Astrocyte of the cerebellum (primary cell): ENCODE measurements at regions not wholly inside any gene's neighbourhood (a gene's known extent, or its start where the extent isn't known, plus 50 kb on each side); places are given as distances from the start of the nearest gene placed in this dataset.

ENCODE experiments used
- DNase-seq: peaks from one replicate; pipeline ENCODE4 v3.0.0-alpha.2; 2011; ENCODE audit warnings: low read depth
- H3K4me3 ChIP-seq: 2 replicates; pipeline ENCODE4 v1.5.1; 2011; ENCODE audit warnings: mild to moderate bottlenecking, low read depth, low read length, moderate library complexity
- in situ Hi-C: cut with HindIII; loops from 2 replicates; pipeline ENCODE4 v1.10.0; 2017; ENCODE audit warnings: low sequenced_read_pairs
- TF ChIP-seq, protein P1 (sequence below): IDR thresholded peaks from 2 replicates; pipeline ENCODE4 v1.5.1; 2012; ENCODE audit warnings: low read length, low read depth, moderate library complexity, mild to moderate bottlenecking; ENCODE audit errors: missing control alignments

DNA sequence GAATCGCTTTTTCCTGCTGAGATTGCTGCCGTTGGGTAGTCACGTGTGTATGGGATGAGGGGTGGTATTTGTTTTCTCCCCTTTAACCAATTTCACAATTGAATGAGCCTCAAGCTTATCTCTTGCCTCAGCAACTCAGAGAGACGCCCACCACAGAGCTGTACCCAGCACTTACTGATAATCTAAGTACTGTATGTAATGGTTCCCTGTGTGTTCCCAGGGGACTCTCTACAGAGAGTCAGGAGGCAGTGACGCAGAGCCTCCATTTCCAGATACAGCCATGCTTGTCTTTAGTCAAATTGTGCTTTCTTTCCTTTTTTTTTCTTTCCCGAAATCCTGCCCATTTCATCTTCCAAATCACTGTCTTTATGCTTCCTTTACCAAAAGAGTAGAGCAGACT, 1102.1 kb upstream of the KLHL29 start:
- in situ Hi-C loops, result no loop called here
- TF ChIP-seq, protein P1, sequence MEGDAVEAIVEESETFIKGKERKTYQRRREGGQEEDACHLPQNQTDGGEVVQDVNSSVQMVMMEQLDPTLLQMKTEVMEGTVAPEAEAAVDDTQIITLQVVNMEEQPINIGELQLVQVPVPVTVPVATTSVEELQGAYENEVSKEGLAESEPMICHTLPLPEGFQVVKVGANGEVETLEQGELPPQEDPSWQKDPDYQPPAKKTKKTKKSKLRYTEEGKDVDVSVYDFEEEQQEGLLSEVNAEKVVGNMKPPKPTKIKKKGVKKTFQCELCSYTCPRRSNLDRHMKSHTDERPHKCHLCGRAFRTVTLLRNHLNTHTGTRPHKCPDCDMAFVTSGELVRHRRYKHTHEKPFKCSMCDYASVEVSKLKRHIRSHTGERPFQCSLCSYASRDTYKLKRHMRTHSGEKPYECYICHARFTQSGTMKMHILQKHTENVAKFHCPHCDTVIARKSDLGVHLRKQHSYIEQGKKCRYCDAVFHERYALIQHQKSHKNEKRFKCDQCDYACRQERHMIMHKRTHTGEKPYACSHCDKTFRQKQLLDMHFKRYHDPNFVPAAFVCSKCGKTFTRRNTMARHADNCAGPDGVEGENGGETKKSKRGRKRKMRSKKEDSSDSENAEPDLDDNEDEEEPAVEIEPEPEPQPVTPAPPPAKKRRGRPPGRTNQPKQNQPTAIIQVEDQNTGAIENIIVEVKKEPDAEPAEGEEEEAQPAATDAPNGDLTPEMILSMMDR, result no peak
- H3K4me3 ChIP-seq, result no peak overlapping the region
- DNase-seq, result no peak

DNA sequence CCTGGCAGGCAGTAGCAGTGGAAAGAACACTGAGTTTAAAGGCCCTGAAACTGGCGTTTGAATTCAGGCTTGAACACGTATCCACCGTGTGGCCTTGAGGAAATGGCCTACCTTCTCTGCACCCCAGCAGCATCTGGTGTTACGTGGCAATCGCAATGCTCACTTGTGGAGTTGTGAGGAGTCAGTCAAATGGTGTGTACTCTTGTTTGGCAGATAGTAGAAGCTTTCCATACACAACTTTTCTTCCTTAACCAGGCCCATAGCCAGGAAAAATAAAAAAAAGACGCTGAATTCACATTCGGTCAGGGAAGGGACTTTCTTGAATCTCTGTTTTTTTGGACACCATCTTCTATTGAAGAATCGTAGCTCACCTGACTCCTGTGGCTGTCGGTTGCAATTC, 1101.5 kb upstream of the KLHL29 start:
- no peak overlapping the region for H3K4me3 ChIP-seq
- no peak for DNase-seq
- TF ChIP-seq, protein P1, result no peak
- in situ Hi-C loops, result no loop called here

DNA sequence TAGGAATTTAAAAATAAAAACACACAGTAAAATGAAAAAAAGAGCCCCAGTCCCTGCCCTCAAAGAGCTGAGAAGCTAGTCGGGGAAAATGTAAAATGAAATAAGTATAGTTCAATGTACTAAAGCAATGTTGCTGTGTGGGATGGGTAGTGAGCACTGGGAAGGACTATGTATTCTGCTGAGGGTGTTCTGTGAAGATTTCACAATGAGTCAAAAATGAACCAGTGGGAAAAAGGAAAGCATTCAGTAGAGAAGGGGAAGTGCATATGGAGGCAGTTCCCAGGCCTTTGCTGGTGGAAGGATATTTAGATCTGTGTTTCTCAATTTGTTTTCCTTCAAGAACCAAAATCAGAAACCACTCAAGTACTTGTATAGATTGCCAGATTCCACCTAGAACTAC, 1094.7 kb upstream of the KLHL29 start:
- in situ Hi-C loops, result no loop called here
- TF ChIP-seq, protein P1, result no peak
- no peak overlapping the region for H3K4me3 ChIP-seq
- DNase-seq, result no peak

DNA sequence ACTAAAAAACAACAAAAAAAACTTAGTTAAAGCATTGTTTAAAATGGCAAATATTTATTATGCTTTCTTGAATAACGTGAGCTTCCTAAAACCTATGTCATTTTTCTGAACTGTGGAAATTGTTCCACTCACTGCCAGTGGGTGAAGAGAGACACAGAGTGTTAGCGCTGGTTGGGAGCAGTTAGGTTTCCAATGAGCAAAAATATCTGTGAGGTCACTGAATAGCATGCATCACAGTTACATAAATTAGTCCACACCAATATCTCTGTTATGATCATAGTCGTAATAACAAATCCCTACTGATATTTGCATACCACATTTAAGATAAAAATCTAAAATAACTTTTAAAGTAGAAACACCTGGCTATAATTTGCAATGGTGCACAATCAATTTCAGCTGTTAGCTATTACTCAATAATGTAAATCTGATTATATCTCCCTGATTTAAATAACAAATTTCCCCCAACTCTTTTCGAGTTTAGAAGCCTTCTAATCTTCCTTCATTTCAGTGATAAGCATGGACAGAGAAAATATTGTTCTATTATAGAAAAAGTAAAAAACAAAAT, 1094.0 kb upstream of the KLHL29 start:
- no peak for DNase-seq
- H3K4me3 ChIP-seq, result no peak overlapping the region
- in situ Hi-C loops, result no loop called here
- TF ChIP-seq, protein P1, result no peak

DNA sequence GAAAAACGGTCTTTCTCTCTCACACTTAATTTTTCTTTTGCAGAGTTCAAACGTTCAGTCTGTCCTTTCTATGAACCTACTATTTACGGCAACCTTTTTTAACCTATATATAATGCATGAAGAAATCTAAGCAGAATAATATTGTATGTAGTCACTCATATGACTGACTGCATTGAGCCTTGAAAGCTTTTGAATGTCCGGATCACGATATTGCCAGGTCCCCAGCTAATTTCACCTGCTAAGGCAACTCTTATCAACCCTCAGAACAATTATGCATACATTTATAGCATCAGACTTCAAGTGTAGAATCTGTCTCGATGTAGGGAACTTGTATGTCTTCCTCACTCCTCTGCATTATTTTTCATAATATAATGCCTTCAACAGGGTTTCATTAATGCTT, 1083.8 kb upstream of the KLHL29 start:
- no peak overlapping the region for H3K4me3 ChIP-seq
- DNase-seq, result no peak
- TF ChIP-seq, protein P1, result no peak
- in situ Hi-C loops, result no loop called here

DNA sequence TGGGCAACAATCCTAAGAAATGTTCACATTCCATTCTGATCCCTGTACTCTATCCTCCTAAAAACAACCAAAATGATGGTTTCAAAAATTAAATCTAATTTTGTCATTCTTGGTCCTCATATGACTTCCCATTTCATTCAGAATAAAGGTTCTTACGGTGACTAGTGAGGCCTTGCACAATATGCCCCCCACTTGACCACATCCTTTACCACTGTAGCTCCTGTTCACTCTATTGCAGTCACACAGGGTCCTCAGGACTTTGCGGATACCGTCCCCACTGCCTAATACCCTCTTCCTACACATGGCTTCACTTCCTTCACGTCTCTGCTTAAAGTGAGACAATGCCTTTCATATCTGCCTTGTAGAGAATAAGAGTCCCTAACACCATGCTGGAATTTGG, 1058.7 kb upstream of the KLHL29 start:
- no peak overlapping the region for H3K4me3 ChIP-seq
- no peak for DNase-seq
- TF ChIP-seq, protein P1, result no peak
- in situ Hi-C loops, result no loop called here
